HCT116 (cell line): ENCODE measurements at regions not wholly inside any gene's neighbourhood (a gene's known extent, or its start where the extent isn't known, plus 50 kb on each side); places are given as distances from the start of the nearest gene placed in this dataset.
A peak's percentile ranks its signal among the peaks of the same experiment; 100 is the strongest.

Source experiments
- ATAC-seq: fragments of 200-7000 bp; cut with Tn5 transposase; 2 replicates; pipeline ENCODE4 v1.9.1; 2020; ENCODE audit warnings: mild to moderate bottlenecking, moderate library complexity
- BruUV-seq: library from RNA; stranded (reverse); fragments of 400-500 nt; replicated peaks from 2 replicates; lab custom pipeline; 2021; lab: Mats Ljungman, UMichigan
- CTCF ChIA-PET: fragments of 300-600 bp; sonication (Branson Sonifier 250); formaldehyde crosslinking; loops from one replicate; lab custom pipeline; 2021; ENCODE audit warnings: antibody characterized with exemption; lab: Charles Lee
- POLR2A ChIA-PET: fragments of 300-600, 350-600 bp; sonication (Branson Sonifier 250); formaldehyde crosslinking; loops from one replicate; lab custom pipeline; 2021; ENCODE audit warnings: antibody characterized with exemption; lab: Charles Lee
- RAD21 ChIA-PET, 2 experiments: fragments of 300-600 bp; sonication (Branson Sonifier 250); formaldehyde crosslinking; loops; one replicate each; lab custom pipeline; 2023; ENCODE audit warnings: low total read pairs in 2 of 2; ENCODE audit not compliant: uncharacterized antibody in 2 of 2, unreplicated experiment in 2 of 2, low non-redundant PET in 1 of 2; lab: Charles Lee
- DNase-seq: peaks from one replicate; pipeline ENCODE4 v3.0.0-alpha.2; 2010; ENCODE audit warnings: low read depth, low spot score
- H2AFZ ChIP-seq: fragments of 200-600 bp; shearing (Covaris generic), sonication (generic); 2 replicates; pipeline ENCODE4 v1.6.1; 2017; ENCODE audit warnings: low read depth, mixed run types, mixed read lengths, antibody characterized with exemption, low read length; ENCODE audit not compliant: poor library complexity, severe bottlenecking
- H3K27ac ChIP-seq: 2 replicates; pipeline ENCODE4 v1.5.1; 2012; ENCODE audit warnings: low read depth, low read length
- H3K27me3 ChIP-seq: fragments of 200-600 bp; sonication (generic); 2 replicates; pipeline ENCODE4 v1.6.1; 2016; ENCODE audit warnings: mixed run types, low read length, mixed read lengths; ENCODE audit not compliant: insufficient read depth
- H3K36me3 ChIP-seq, 2 experiments: fragments of 200-500 bp in 1 of 2; fragments of 200-600 bp in 1 of 2; sonication (Bioruptor generic) in 1 of 2; sonication (generic) in 1 of 2; 2 replicates each; pipeline versions ENCODE4 v1.5.1 to v1.6.1; 2014 to 2016; ENCODE audit warnings: low read length in 2 of 2, inconsistent platforms in 1 of 2, mixed read lengths in 1 of 2, mixed run types in 1 of 2; ENCODE audit not compliant: insufficient read depth in 2 of 2, control insufficient read depth in 1 of 2
- H3K4me1 ChIP-seq, 2 experiments: fragments of 200-600 bp in 1 of 2; sonication (generic) in 1 of 2; 2 replicates each; pipeline versions ENCODE4 v1.5.1 to v1.6.1; 2012 to 2017; ENCODE audit warnings: low read length in 2 of 2, inconsistent platforms in 1 of 2, mild to moderate bottlenecking in 1 of 2, mixed read lengths in 1 of 2, mixed run types in 1 of 2, moderate library complexity in 1 of 2; ENCODE audit not compliant: insufficient read depth in 2 of 2, control insufficient read depth in 1 of 2
- H3K4me2 ChIP-seq: fragments of 200-600 bp; sonication (generic); 2 replicates; pipeline ENCODE4 v1.6.1; 2017; ENCODE audit warnings: mixed run types, low read length, mixed read lengths
- H3K4me3 ChIP-seq, 2 experiments: fragments of 200-600 bp in 1 of 2; sonication (generic) in 1 of 2; replicated peaks in 1 of 2; 2 replicates each; pipeline ENCODE4 v1.5.1; 2011 to 2016; ENCODE audit warnings: low read length in 2 of 2, control low read depth in 1 of 2, low read depth in 1 of 2, mild to moderate bottlenecking in 1 of 2, mixed read lengths in 1 of 2, mixed run types in 1 of 2
- H3K79me2 ChIP-seq: fragments of 200-600 bp; sonication (generic); 2 replicates; pipeline ENCODE4 v1.6.1; 2017; ENCODE audit warnings: mild to moderate bottlenecking, mixed run types, low read length, moderate library complexity, mixed read lengths; ENCODE audit not compliant: insufficient read depth
- H3K9ac ChIP-seq: fragments of 200-600 bp; sonication (generic); 2 replicates; pipeline ENCODE4 v1.6.1; 2016; ENCODE audit warnings: low read length, mixed read lengths
- H3K9me2 ChIP-seq: fragments of 200-600 bp; sonication (generic), shearing (Covaris generic); 2 replicates; pipeline ENCODE4 v1.6.1; 2017; ENCODE audit warnings: mixed run types, mild to moderate bottlenecking, moderate library complexity; ENCODE audit not compliant: insufficient read depth
- H3K9me3 ChIP-seq, 2 experiments: fragments of 200-500 bp in 1 of 2; fragments of 200-600 bp in 1 of 2; sonication (Bioruptor generic) in 1 of 2; sonication (generic) in 1 of 2; 2 replicates each; pipeline ENCODE4 v1.6.1; 2014 to 2017; ENCODE audit warnings: low read length in 2 of 2, mixed read lengths in 2 of 2, inconsistent platforms in 1 of 2, low read depth in 1 of 2, mild to moderate bottlenecking in 1 of 2, mixed run types in 1 of 2, moderate library complexity in 1 of 2; ENCODE audit not compliant: control insufficient read depth in 1 of 2, insufficient read depth in 1 of 2
- H4K20me1 ChIP-seq: fragments of 200-600 bp; sonication (generic), shearing (Covaris generic); 2 replicates; pipeline ENCODE4 v1.6.1; 2017; ENCODE audit warnings: mixed run types, mild to moderate bottlenecking, moderate library complexity; ENCODE audit not compliant: insufficient read depth
- CBX3 ChIP-seq: IDR thresholded peaks from 2 replicates; pipeline ENCODE4 v1.6.1; 2012; ENCODE audit warnings: low read depth
- ELF1 ChIP-seq: IDR thresholded peaks from 2 replicates; pipeline ENCODE4 v1.6.1; 2012; ENCODE audit warnings: low read depth, borderline replicate concordance
- JUND ChIP-seq: IDR thresholded peaks from 2 replicates; pipeline ENCODE4 v1.6.1; 2012
- RAD21 ChIP-seq: IDR thresholded peaks from 2 replicates; pipeline ENCODE4 v1.6.1; 2012; ENCODE audit warnings: low read depth, mild to moderate bottlenecking
- SIN3A ChIP-seq: IDR thresholded peaks from 2 replicates; pipeline ENCODE4 v1.6.1; 2012; ENCODE audit warnings: low read depth
- SRF ChIP-seq: IDR thresholded peaks from 2 replicates; pipeline ENCODE4 v1.6.1; 2012; ENCODE audit warnings: low read depth
- TCF7L2 ChIP-seq: IDR thresholded peaks from 2 replicates; pipeline ENCODE4 v1.7.0; 2011; ENCODE audit warnings: borderline replicate concordance, inconsistent platforms; ENCODE audit not compliant: insufficient read depth, insufficient read length; ENCODE audit errors: extremely low read depth
- ZNF274 ChIP-seq: fragments of 200-500 bp; sonication (Bioruptor generic); IDR thresholded peaks from 2 replicates; pipeline ENCODE4 v1.6.1; 2014; ENCODE audit warnings: mild to moderate bottlenecking, low read depth, low read length, inconsistent platforms
- intact Hi-C: fragments of 100-400 bp; cut with micrococcal nuclease; formaldehyde crosslinking; loops from 2 replicates; pipeline ENCODE4 v1.10.0; 2022
- TF ChIP-seq, protein P1 (sequence below): IDR thresholded peaks from 2 replicates; pipeline ENCODE4 v1.6.1; 2012; ENCODE audit warnings: low read depth
- TF ChIP-seq, protein P2 (sequence below), 3 experiments: fragments of 200-600 bp in 1 of 3; sonication (generic) in 1 of 3; IDR thresholded peaks in 2 of 3; conservative IDR thresholded peaks in 1 of 3; 2 replicates each; pipeline ENCODE4 v1.5.1; 2012 to 2017; ENCODE audit warnings: low read depth in 2 of 3, low read length in 2 of 3, antibody characterized with exemption in 1 of 3, borderline replicate concordance in 1 of 3, control low read depth in 1 of 3, mild to moderate bottlenecking in 1 of 3, mixed read lengths in 1 of 3, mixed run types in 1 of 3, moderate library complexity in 1 of 3; ENCODE audit not compliant: insufficient read depth in 1 of 3

DNA sequence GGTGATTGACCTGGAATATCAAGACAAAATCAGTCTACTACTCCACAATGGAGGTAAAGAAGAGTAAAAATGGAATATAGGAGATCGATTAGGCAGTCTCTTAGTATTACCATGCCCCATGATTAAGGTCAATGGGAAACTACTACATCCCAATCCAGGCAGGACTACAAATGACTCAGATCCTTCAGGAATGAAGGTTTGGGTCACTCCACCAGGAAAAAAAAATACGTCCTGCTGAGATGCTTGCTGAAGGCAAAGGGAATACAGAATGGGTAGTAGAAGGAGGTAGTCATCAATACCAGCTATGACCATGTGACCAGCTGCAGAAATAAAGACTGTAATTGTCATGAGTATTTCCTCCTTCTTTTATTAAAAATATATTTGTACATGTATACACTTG lies 103.4 kb upstream of the NPAS2 start (continued):
- TF ChIP-seq, protein P1, sequence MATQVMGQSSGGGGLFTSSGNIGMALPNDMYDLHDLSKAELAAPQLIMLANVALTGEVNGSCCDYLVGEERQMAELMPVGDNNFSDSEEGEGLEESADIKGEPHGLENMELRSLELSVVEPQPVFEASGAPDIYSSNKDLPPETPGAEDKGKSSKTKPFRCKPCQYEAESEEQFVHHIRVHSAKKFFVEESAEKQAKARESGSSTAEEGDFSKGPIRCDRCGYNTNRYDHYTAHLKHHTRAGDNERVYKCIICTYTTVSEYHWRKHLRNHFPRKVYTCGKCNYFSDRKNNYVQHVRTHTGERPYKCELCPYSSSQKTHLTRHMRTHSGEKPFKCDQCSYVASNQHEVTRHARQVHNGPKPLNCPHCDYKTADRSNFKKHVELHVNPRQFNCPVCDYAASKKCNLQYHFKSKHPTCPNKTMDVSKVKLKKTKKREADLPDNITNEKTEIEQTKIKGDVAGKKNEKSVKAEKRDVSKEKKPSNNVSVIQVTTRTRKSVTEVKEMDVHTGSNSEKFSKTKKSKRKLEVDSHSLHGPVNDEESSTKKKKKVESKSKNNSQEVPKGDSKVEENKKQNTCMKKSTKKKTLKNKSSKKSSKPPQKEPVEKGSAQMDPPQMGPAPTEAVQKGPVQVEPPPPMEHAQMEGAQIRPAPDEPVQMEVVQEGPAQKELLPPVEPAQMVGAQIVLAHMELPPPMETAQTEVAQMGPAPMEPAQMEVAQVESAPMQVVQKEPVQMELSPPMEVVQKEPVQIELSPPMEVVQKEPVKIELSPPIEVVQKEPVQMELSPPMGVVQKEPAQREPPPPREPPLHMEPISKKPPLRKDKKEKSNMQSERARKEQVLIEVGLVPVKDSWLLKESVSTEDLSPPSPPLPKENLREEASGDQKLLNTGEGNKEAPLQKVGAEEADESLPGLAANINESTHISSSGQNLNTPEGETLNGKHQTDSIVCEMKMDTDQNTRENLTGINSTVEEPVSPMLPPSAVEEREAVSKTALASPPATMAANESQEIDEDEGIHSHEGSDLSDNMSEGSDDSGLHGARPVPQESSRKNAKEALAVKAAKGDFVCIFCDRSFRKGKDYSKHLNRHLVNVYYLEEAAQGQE = no peak
- TF ChIP-seq TCF7L2 = no peak
- TF ChIP-seq SIN3A = no peak
- TF ChIP-seq JUND = no peak
- TF ChIP-seq ZNF274 = no peak
- TF ChIP-seq RAD21 = no peak
- TF ChIP-seq SRF = no peak
- TF ChIP-seq ELF1 = no peak
- TF ChIP-seq CBX3 = no peak

DNA sequence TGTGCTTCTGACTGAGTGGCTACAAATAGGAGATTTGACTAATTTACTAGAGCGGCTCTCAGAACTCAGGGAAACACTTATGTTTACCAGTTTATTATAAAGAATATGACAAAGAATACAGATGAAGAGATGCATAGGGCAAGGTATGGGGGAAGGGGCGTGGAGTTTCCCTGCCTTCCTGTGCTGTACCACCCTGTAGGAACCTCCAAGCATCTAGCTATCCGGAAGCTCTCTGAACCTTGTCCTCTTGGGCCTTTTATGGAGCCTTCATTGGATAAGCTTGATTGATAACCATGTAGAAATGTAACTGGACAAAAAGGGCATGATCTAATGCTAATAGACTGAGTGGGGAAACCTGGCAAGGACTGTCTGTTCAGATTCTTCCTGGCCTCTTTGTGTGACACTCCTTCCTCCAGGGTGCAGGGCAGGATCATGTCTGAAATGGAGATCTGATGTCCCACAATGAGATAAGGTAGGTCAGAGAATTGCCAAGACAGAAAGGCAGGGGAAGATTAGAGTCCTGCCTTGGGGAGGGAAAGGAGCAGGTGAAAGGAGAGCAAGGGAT lies 101.8 kb upstream of the NPAS2 start:
- H3K9me3 ChIP-seq = no peaks in the 10 kb centered on the region
- H3K27ac ChIP-seq = no peak overlapping the region
- H3K27me3 ChIP-seq = peaks cover 3% of the 10 kb centered on the region; the same call in 1 of the 2 replicates
- H3K9me2 ChIP-seq = no peaks in the 10 kb centered on the region
- DNase-seq (no peak), ATAC-seq (no peak)
- no peak overlapping the region for H3K4me3 ChIP-seq
- ChIA-PET RAD21 (no interaction called here), CTCF (no interaction called here), POLR2A (no interaction called here)
- no peaks in the 10 kb centered on the region for H3K4me1 ChIP-seq
- no peaks in the 10 kb centered on the region for H4K20me1 ChIP-seq
- no peak overlapping the region for H3K4me2 ChIP-seq
- H3K9ac ChIP-seq = no peak overlapping the region
- no peaks in the 10 kb centered on the region for H3K79me2 ChIP-seq
- no peaks in the 10 kb centered on the region for H3K36me3 ChIP-seq
- intact Hi-C loops = no loop called here
- BruUV-seq = no TSS peak
- TF ChIP-seq, protein P2, sequence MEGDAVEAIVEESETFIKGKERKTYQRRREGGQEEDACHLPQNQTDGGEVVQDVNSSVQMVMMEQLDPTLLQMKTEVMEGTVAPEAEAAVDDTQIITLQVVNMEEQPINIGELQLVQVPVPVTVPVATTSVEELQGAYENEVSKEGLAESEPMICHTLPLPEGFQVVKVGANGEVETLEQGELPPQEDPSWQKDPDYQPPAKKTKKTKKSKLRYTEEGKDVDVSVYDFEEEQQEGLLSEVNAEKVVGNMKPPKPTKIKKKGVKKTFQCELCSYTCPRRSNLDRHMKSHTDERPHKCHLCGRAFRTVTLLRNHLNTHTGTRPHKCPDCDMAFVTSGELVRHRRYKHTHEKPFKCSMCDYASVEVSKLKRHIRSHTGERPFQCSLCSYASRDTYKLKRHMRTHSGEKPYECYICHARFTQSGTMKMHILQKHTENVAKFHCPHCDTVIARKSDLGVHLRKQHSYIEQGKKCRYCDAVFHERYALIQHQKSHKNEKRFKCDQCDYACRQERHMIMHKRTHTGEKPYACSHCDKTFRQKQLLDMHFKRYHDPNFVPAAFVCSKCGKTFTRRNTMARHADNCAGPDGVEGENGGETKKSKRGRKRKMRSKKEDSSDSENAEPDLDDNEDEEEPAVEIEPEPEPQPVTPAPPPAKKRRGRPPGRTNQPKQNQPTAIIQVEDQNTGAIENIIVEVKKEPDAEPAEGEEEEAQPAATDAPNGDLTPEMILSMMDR (IDR thresholded peaks at IDR 0.05 in 2 of 3, conservative IDR thresholded peaks at IDR 0.05 in 1 of 3; ENCODE audit: borderline replicate concordance in 1 of 3, insufficient read depth in 1 of 3, low read depth in 2 of 3, low read length in 2 of 3) = no peak
- 0 out of 2 replicates have a peak, but pooled peaks have one; percentile 6 for TF ChIP-seq RAD21
- H2AFZ ChIP-seq = no peak overlapping the region
